Epidermal melanocyte (primary cell): ENCODE measurements at regions not wholly inside any gene's neighbourhood (a gene's known extent, or its start where the extent isn't known, plus 50 kb on each side); places are given as distances from the start of the nearest gene placed in this dataset.

Experiments used
- DNase-seq: peaks from one replicate; pipeline ENCODE4 v3.0.0; 2011; ENCODE audit warnings: low spot score; ENCODE audit not compliant: insufficient read length

GRCh38 chr14:82533351-82533750 lies 999.7 kb upstream of the SEL1L start:
- no peak for DNase-seq

DNA sequence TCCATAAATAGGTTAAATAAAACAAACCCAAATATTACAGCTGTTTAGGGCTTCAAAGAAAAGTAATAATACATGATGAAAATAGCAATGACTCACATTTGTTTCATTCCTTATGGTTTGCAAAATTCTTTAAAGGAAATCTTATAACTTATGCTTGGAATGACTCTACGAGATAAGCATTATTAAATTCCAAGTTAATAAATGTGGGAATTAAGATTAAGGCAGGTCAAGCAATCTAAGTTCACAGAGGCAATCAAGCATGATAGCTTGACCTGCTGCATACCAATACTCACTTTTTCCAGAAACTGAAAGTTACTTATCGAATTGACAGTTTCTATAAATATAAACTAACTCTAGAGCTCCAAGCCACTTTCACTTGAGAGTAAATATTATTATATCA lies 1002.9 kb upstream of the SEL1L start:
- no peak for DNase-seq

DNA sequence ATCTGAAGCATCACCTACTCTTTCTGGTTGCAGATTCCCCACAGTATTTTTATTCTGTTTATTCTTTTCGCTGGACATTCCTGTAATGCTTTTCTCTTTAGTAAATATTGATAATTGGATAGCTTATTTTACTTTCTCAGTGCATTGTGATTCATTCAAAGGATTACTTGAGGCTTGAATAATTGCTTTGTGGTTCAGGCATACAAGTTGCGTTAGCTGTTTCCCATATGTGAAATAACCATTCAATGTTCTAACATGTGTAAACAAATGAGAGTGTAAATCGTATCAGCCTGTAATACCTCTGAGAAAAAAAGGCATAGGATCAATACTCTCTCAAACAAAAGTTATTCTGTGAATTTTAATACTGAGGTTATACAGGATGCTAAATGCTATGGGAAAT lies 1004.2 kb upstream of the SEL1L start:
- no peak for DNase-seq

DNA sequence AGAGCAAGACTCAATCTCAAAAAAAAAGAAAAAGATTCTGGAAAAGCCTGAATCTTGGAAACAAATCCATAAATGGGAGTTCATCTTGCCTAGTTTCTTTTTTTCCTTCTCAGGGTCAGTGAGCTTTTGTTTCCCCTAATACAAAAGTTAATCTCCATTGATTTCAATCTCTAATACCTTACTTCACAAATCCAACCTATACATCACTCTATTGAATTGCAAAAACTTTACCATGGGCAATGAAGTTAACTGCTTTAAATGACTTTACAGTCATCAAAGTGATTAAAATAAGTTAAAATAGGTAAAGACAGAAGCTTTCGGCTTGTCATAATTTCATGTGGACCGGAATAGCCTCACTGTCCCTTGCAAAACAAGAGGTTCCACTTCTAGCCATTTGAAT lies 1012.7 kb upstream of the SEL1L start:
- no peak for DNase-seq

DNA sequence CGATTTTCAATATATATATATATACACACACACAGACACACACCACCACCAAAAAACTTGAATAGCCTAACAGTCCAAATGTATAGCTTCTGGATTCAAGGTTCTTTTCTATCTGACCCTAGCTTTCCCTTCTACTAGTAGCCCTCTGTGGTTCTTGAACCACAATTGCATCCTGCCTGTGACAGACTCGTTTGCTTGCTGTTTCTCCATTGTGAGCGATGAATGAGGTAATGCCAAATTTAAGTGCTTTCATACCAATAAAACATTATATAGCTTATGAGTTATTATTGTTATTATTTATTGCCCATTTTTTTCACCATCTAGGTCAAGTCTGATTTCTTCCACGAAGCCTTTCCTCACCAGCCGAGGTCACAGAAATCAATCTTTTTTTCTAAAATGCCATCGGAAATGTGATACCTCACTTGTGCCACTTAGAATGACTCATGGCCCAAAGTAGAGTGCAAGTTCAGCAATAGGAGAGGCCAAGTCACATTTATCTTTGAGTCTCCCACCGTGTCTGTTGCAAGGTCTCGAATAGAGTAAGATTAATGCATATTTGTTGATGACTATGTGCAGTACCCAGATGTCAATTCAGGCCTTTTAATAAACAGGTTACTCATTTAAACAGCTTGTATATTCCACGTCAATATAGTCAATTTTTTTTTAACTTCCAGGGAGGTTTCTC lies 1015.8 kb upstream of the SEL1L start:
- DNase-seq, result no peak

- DNase-seq, result no peak
These were observed 1029.2 kb upstream of the SEL1L start for GRCh38 chr14:82562881-82563280.

- no peak for DNase-seq
These were observed 1032.2 kb upstream of the SEL1L start for GRCh38 chr14:82565825-82566224.

GRCh38 chr14:82587226-82587625 lies 1053.6 kb upstream of the SEL1L start:
- no peak for DNase-seq

DNA sequence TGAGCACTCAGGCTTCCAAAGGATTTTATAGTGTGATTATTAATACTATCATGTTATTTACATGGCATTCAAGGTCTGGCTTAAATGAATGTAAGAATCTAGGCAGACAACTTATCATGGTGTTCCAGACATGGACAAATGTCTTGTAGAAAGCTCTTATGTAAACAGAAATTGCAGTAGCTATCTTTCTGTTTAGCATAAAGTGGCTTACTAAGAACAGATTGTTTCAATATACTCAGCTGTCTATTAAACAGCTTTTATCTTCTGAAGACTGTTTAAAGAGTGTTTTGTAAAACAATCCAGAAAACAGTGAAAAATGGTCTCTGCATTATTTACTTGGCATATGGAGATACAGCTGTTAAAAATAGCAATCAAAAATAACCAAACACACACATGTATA lies 1061.8 kb upstream of the SEL1L start:
- DNase-seq, result no peak

DNA sequence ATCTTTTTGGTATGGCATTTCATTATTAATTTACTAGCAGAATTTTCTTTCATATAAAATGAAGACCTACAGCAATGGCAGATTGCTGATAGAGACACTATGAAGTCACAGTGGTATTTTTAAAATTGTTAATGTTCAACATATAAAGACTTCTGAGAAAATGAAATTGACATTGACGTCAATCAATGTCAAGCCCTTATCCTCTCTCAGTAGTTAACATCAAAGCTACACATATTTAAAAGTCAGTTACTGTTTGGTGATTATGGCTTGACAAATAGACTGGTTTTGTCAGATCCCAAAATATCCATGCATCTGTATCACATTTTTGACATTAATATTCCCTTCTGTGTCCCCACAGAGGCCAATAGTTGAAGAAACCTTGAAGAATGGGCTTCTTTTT lies 1069.1 kb upstream of the SEL1L start:
- DNase-seq, result no peak

- no peak for DNase-seq
These were observed 1071.2 kb upstream of the SEL1L start for GRCh38 chr14:82604819-82605218.

DNA sequence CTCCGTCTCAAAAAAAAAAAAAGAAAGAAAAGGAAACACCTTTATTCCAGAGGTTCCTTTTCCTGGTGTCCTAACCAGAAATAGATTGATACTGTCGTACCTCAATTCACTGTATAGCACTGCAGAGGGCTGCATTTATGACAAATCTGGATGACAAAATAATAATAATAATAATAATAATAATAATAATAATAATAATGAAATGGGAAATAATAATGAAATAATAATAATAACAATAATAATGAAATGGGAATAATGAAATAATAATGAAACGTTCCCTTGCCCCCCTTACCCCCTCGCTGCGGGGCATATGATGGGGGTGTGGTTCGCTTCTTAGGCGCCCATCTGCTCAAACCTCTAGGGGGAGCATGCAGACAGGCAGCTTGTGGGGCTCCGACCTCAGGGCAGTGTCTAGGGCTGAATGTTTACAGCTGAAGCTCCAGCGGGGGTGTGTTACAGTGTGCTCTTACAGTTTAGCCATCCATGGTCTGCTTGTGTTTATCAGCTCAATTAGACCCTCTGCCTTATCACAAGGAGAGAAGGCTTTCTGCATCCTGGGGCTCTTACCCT lies 1088.3 kb upstream of the SEL1L start:
- DNase-seq, result no peak

DNA sequence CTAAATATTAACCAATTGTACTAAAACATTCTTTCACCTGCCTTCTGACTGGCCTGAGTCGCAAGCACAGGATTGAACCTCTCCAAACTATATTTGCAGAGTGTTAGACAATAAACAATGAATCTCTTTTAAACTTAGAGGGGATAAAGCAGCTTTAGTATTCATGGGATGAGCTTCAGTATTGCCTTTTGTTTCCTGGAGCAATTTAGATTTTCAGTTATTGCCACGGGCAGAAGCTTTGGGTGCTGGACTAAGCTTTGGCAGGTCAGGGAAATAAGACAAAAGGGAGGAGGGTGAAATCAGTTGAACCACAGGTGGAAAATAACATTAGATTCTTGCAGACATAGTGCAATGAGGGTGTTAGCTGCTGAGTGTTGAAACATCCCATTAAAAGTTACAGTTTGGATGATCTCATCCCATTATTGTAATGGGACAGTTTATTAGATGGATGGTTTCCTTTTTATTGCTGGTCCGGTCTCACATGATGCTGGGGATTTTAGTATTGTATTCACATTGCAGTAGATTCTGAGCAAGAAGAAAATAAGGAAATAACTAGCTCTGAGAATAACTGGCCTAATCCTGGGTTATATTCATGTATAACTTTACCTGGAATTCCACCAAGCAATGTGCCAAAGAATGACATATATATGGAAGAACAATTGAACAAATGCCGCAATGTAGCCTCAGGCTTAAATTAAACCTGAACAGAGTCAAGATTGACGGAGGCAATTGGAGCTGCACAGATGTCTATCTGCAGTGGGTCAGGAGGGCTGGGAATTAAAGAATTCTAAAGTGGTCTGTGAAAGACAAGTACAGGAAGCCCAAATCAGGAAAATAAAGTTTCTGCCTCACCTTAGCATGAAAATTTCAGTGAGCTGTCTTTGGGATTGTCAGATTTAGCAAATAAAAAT lies 1092.8 kb upstream of the SEL1L start:
- no peak for DNase-seq

DNA sequence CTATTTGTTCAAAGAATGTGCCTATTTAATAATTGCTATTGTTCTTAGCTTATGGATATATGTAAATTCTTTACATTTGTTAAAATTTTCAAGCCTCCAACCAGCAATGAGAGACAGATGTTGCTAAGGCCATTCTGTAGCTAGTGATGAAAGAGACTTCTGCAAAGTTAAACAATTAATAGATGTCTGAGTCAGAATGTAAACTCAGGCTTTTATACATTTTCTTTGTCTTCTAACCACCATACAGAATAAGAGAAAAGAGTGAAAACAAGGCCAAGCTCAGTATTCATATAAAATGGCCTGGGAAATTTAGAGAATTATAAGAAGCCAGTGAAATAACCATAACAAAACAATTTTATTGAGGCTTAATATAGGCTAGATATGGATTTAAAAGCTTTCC lies 1102.3 kb upstream of the SEL1L start:
- DNase-seq, result no peak

- DNase-seq, result no peak
These were observed 1102.8 kb upstream of the SEL1L start for GRCh38 chr14:82636426-82636825.

GRCh38 chr14:82641050-82641540 lies 1107.4 kb upstream of the SEL1L start:
- DNase-seq, result no peak

GRCh38 chr14:82642425-82642824 lies 1108.8 kb upstream of the SEL1L start:
- DNase-seq, result no peak

DNA sequence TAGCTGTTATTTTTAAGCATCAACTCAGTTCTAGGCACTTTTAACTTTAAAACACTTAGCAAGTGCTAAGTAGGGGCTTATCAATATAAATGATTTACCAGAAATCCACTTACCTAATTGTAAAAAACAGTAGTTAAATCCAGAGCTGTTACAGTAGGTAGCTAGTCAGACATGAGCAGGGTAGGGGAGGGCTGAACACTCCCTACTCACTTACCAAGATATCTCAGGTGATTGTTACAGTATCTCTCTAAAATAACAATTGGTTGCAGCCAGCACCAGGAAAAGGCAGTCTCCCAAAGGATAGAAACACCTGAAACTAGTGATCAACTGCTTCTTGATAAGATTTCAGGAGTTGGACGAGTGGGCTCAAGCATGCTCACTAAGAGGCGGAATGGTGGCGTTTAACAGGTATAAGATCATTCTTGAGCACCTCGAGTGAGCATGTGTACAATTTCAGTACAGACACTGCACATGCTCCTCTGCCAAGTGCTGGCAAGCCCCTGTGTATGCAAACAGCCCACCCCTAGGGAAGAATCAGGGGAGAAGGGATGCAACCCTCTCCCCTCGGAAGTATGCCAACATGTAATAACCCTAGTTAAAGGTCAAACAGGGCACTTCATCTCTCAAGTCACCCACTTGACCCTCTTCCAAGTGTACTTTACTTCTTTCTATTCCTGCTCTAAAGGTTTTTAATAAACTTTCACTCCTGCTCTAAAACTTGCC lies 1113.6 kb upstream of the SEL1L start:
- no peak for DNase-seq

DNA sequence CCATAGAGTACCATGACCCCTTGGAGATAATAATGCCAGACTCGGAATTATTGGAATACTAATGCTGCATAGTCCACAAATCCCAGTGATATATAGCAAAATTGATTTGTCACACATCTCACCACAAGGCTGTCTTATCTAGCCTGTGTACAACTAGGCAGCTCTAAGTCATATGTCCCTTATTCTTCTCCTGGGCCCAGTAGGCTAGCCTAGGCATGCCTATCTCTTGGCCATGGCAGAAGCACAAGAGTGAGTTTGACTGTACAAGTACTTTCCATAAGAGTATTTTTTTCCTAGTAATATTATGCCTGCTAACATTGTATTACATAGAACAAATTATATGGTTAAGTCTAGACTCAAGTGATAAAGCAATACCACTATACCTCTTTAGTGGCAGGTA lies 1122.1 kb upstream of the SEL1L start:
- DNase-seq, result no peak

GRCh38 chr14:82657186-82657675 lies 1123.6 kb upstream of the SEL1L start:
- no peak for DNase-seq

DNA sequence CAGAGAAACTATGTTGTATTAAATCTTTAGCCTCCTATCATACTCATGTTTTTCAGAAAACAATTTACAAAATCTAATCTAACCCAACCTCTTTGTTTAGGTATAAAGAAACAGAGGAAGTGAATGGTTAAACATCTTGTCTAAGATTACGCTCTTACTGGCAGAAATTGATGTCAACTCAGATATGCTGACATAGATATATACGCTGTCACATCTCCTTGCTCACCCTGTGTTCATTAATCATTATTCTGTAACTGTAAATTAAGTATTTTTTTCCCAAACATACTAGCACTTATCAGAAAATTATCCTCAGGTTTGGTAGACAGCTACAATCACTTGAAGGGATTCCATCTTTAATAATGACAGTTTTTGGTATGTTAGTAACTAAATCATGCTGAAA lies 1127.6 kb upstream of the SEL1L start:
- no peak for DNase-seq

DNA sequence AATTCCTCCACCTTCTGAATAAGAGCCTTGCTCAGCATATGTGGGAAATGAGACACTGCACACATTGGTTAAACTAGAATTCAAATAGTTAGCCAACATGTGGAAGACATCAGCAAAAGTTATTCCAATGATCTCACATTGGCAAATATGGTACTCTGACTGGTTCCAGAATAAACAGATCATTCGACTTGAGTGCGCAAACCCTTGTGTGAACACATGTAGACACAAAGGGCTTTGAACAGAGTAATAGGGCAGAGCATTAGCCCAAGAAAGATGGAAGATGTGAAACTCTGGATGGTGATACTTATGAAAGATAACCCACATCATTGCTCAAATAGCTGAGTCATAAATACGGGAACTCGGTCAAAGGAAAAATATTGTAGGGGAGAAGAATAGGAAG lies 1133.4 kb upstream of the SEL1L start:
- DNase-seq, result no peak
